Gastrocnemius medialis (tissue), 4 donors: ENCODE measurements at regions not wholly inside any gene's neighbourhood (a gene's known extent, or its start where the extent isn't known, plus 50 kb on each side); places are given as distances from the start of the nearest gene placed in this dataset.

Experiments
- POLR2A ChIP-seq, 2 donors: fragments of 450-650 bp; IDR thresholded peaks; one replicate each; pipeline ENCODE4 v1.6.1; 2017; ENCODE audit warnings: antibody characterized with exemption in 2 of 2, mild to moderate bottlenecking in 2 of 2, moderate library complexity in 2 of 2
- TF ChIP-seq, protein P1 (sequence below), 5 experiments: fragments of 450-650 bp in 3 of 5; fragments of 200-600 bp in 2 of 5; sonication (generic) in 2 of 5; IDR thresholded peaks in 4 of 5; conservative IDR thresholded peaks in 1 of 5; 1 replicate in 4 of 5; 2 replicates in 1 of 5; pipeline ENCODE4 v1.5.1; 2016 to 2019; ENCODE audit warnings: antibody characterized with exemption in 5 of 5, mild to moderate bottlenecking in 3 of 5, moderate library complexity in 3 of 5

DNA sequence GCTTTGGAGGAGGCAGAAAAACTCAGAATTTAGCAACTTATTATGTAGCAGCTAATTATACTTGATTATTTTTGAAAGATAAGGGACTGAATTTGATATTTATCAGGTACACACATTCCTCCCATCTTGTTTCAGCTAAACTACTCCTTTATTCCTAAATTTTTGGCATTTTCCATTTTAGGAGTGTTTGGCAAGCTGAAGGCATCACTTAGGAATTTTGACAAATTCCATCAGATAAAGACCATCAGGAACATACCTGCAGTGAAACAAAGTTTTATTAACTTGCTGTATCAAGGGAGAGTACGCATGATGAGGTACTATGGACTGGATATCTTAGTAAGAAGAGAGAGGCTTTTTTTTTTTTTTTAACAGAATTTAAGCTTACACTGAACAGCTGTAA, 1092.2 kb downstream of the PLA2G4A start:
- TF ChIP-seq, protein P1, sequence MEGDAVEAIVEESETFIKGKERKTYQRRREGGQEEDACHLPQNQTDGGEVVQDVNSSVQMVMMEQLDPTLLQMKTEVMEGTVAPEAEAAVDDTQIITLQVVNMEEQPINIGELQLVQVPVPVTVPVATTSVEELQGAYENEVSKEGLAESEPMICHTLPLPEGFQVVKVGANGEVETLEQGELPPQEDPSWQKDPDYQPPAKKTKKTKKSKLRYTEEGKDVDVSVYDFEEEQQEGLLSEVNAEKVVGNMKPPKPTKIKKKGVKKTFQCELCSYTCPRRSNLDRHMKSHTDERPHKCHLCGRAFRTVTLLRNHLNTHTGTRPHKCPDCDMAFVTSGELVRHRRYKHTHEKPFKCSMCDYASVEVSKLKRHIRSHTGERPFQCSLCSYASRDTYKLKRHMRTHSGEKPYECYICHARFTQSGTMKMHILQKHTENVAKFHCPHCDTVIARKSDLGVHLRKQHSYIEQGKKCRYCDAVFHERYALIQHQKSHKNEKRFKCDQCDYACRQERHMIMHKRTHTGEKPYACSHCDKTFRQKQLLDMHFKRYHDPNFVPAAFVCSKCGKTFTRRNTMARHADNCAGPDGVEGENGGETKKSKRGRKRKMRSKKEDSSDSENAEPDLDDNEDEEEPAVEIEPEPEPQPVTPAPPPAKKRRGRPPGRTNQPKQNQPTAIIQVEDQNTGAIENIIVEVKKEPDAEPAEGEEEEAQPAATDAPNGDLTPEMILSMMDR (IDR thresholded peaks at IDR 0.05 in 4 of 5, conservative IDR thresholded peaks at IDR 0.05 in 1 of 5): no peak
- no peak for TF ChIP-seq POLR2A (IDR thresholded peaks at IDR 0.05)
